HEK293T (cell line): ENCODE measurements at regions not wholly inside any gene's neighbourhood (a gene's known extent, or its start where the extent isn't known, plus 50 kb on each side); places are given as distances from the start of the nearest gene placed in this dataset.
"Not testable (repeated sequence)": the region's sequence is repeated elsewhere in the genome, so short reads cannot be mapped to it uniquely, and the experiment has no call there.

ENCODE experiments used
- CTCF ChIA-PET: fragments of 350-600 bp; formaldehyde crosslinking; extraction: SDS; loops from one replicate; lab custom pipeline; 2021; ENCODE audit warnings: antibody characterized with exemption, inconsistent platforms; lab: Yijun Ruan, JAX
- POLR2A ChIA-PET: fragments of 350-600 bp; formaldehyde crosslinking; extraction: SDS; loops from one replicate; lab custom pipeline; 2020; ENCODE audit warnings: antibody characterized with exemption, inconsistent platforms; lab: Yijun Ruan, JAX
- DNase-seq: peaks from one replicate; pipeline ENCODE4 v3.0.0; 2012; ENCODE audit warnings: mixed read lengths; ENCODE audit errors: extremely low spot score
- ARNT ChIP-seq: fragments of 450-650 bp; IDR thresholded peaks from 2 replicates; pipeline ENCODE4 v1.6.1; 2017; ENCODE audit warnings: mild to moderate bottlenecking
- BHLHE40 ChIP-seq: fragments of 450-650 bp; IDR thresholded peaks from 2 replicates; pipeline ENCODE4 v1.6.1; 2016; ENCODE audit warnings: mild to moderate bottlenecking, moderate library complexity, borderline replicate concordance
- CTBP1 ChIP-seq: fragments of 450-650 bp; IDR thresholded peaks from 2 replicates; pipeline ENCODE4 v1.6.1; 2016; ENCODE audit warnings: borderline replicate concordance
- ELF4 ChIP-seq: fragments of 450-650 bp; IDR thresholded peaks from 2 replicates; pipeline ENCODE4 v1.6.1; 2017; ENCODE audit warnings: antibody characterized with exemption
- FOXA1 ChIP-seq: fragments of 450-650 bp; IDR thresholded peaks from 2 replicates; pipeline ENCODE4 v1.6.1; 2016; ENCODE audit warnings: mild to moderate bottlenecking
- FOXK2 ChIP-seq: fragments of 450-650 bp; IDR thresholded peaks from 2 replicates; pipeline ENCODE4 v1.6.1; 2016; ENCODE audit warnings: mild to moderate bottlenecking
- FOXM1 ChIP-seq: fragments of 450-650 bp; IDR thresholded peaks from 2 replicates; pipeline ENCODE4 v1.6.1; 2017; ENCODE audit warnings: mild to moderate bottlenecking, borderline replicate concordance
- HDGF ChIP-seq: fragments of 450-650 bp; IDR thresholded peaks from 2 replicates; pipeline ENCODE4 v1.6.1; 2017; ENCODE audit warnings: antibody characterized with exemption, borderline replicate concordance
- L3MBTL2 ChIP-seq: fragments of 450-650 bp; conservative IDR thresholded peaks from 2 replicates; pipeline ENCODE4 v1.6.1; 2016; ENCODE audit warnings: mild to moderate bottlenecking
- LEF1 ChIP-seq: fragments of 450-650 bp; IDR thresholded peaks from 2 replicates; pipeline ENCODE4 v1.6.1; 2017; ENCODE audit warnings: mild to moderate bottlenecking, borderline replicate concordance
- NFRKB ChIP-seq: fragments of 450-650 bp; IDR thresholded peaks from 2 replicates; pipeline ENCODE4 v1.6.1; 2016; ENCODE audit warnings: mild to moderate bottlenecking, moderate library complexity
- PKNOX1 ChIP-seq: fragments of 450-650 bp; IDR thresholded peaks from 2 replicates; pipeline ENCODE4 v1.6.1; 2016
- SP1 ChIP-seq: fragments of 450-650 bp; IDR thresholded peaks from 2 replicates; pipeline ENCODE4 v1.6.1; 2017
- SUZ12 ChIP-seq: fragments of 450-650 bp; IDR thresholded peaks from 2 replicates; pipeline ENCODE4 v1.6.1; 2016; ENCODE audit warnings: mild to moderate bottlenecking
- TARDBP ChIP-seq: fragments of 450-650 bp; IDR thresholded peaks from 2 replicates; pipeline ENCODE4 v1.6.1; 2016
- ZNF384 ChIP-seq: fragments of 450-650 bp; IDR thresholded peaks from 2 replicates; pipeline ENCODE4 v1.6.1; 2016

GRCh38 chr14:106026026-106026425 lies 499.6 kb downstream of the TMEM121 start:
- no peak for DNase-seq
- POLR2A ChIA-PET: no interaction called here
- CTCF ChIA-PET: no interaction called here
- TF ChIP-seq SP1: no peak
- TF ChIP-seq ARNT: no peak
- no peak for TF ChIP-seq LEF1
- no peak for TF ChIP-seq FOXK2
- no peak for TF ChIP-seq ELF4

- DNase-seq, POLR2A ChIA-PET, CTCF ChIA-PET: not testable (repeated sequence)
Measured at GRCh38 chr14:106027759-106028158, 501.4 kb downstream of the TMEM121 start.

- no peak for DNase-seq
- TF ChIP-seq TARDBP (no peak), BHLHE40 (no peak), LEF1 (no peak), HDGF (no peak)
- POLR2A ChIA-PET: no interaction called here
- CTCF ChIA-PET: no interaction called here
Measured at GRCh38 chr14:106029959-106030358, 503.6 kb downstream of the TMEM121 start.

GRCh38 chr14:106037380-106037779 lies 511.0 kb downstream of the TMEM121 start:
- POLR2A ChIA-PET: no interaction called here
- TF ChIP-seq SP1 (no peak), ZNF384 (no peak), CTBP1 (no peak), FOXA1 (no peak), ARNT (no peak), TARDBP (no peak), LEF1 (no peak), FOXK2 (no peak), PKNOX1 (no peak), ELF4 (no peak), L3MBTL2 (no peak), HDGF (no peak), SUZ12 (no peak), NFRKB (no peak), FOXM1 (no peak), BHLHE40 (no peak)
- no peak for DNase-seq
- CTCF ChIA-PET: no interaction called here

GRCh38 chr14:106038263-106038662 lies 511.9 kb downstream of the TMEM121 start:
- ChIA-PET POLR2A (no interaction called here), CTCF (no interaction called here)
- TF ChIP-seq FOXK2 (no peak), LEF1 (no peak), ZNF384 (no peak), ELF4 (no peak), FOXA1 (no peak), BHLHE40 (no peak), SUZ12 (no peak), CTBP1 (no peak)

GRCh38 chr14:106039400-106039799 lies 513.0 kb downstream of the TMEM121 start:
- ChIA-PET POLR2A (no interaction called here), CTCF (no interaction called here)
- TF ChIP-seq NFRKB (no peak), ARNT (no peak), FOXA1 (no peak), SUZ12 (no peak), FOXM1 (no peak), CTBP1 (no peak), ELF4 (no peak), SP1 (no peak), PKNOX1 (no peak), TARDBP (no peak), BHLHE40 (no peak), ZNF384 (no peak)
- DNase-seq: no peak

More at GRCh38 chr14:106038263-106038662, 511.9 kb downstream of the TMEM121 start:
- no peak for DNase-seq

GRCh38 chr14:106044515-106044914 lies 518.1 kb downstream of the TMEM121 start:
- CTCF ChIA-PET: no interaction called here
- DNase-seq: no peak

More at GRCh38 chr14:106044515-106044914, 518.1 kb downstream of the TMEM121 start:
- TF ChIP-seq FOXA1 (no peak), FOXM1 (no peak), ELF4 (no peak), HDGF (no peak), SUZ12 (no peak), PKNOX1 (no peak), LEF1 (no peak), FOXK2 (no peak), CTBP1 (no peak), L3MBTL2 (no peak), ZNF384 (no peak)
- POLR2A ChIA-PET: no interaction called here
